Heart right ventricle (tissue), 16 donors: ENCODE measurements at regions not wholly inside any gene's neighbourhood (a gene's known extent, or its start where the extent isn't known, plus 50 kb on each side); places are given as distances from the start of the nearest gene placed in this dataset.

Source experiments
- ATAC-seq, 8 donors: fragments of 200-7000 bp; cut with Tn5 transposase; one replicate each; pipeline ENCODE4 v1.9.1; 2020; ENCODE audit warnings: mild to moderate bottlenecking in 8 of 8, moderate library complexity in 8 of 8, moderate number of reproducible peaks in 1 of 8
- DNase-seq, 2 donors: peaks; one replicate each; pipeline ENCODE4 v3.0.0-alpha.2; 2020
- H3K27ac ChIP-seq, 10 donors: fragments of 200-600 bp; sonication (generic) in 2 of 10; one replicate each; pipeline versions ENCODE4 v1.5.0 to v1.8.0; 2020 to 2022; ENCODE audit warnings: mild to moderate bottlenecking in 3 of 10
- H3K27me3 ChIP-seq, 7 donors: fragments of 200-600 bp; one replicate each; pipeline ENCODE4 v1.8.0; 2021 to 2022; ENCODE audit warnings: mild to moderate bottlenecking in 2 of 7
- H3K36me3 ChIP-seq, 9 donors: fragments of 200-600 bp; sonication (generic) in 1 of 9; one replicate each; pipeline versions ENCODE4 v1.5.0 to v1.8.0; 2020 to 2022; ENCODE audit warnings: mild to moderate bottlenecking in 2 of 9
- H3K4me1 ChIP-seq, 9 donors: fragments of 200-600 bp; sonication (generic) in 1 of 9; one replicate each; pipeline versions ENCODE4 v1.5.0 to v1.8.0; 2020 to 2022; ENCODE audit warnings: mild to moderate bottlenecking in 4 of 9
- H3K4me3 ChIP-seq, 10 donors: fragments of 200-600 bp; sonication (generic) in 2 of 10; one replicate each; pipeline versions ENCODE4 v1.5.0 to v1.8.0; 2020 to 2022; ENCODE audit warnings: mild to moderate bottlenecking in 7 of 10, moderate library complexity in 2 of 10
- H3K9me3 ChIP-seq, 11 donors: fragments of 200-600 bp in 10 of 11; sonication (generic) in 2 of 11; one replicate each; pipeline versions ENCODE4 v1.5.0 to v1.8.0; 2013 to 2022; ENCODE audit warnings: mild to moderate bottlenecking in 2 of 11, control low read depth in 1 of 11, moderate library complexity in 1 of 11
- CTCF ChIP-seq, 9 donors: fragments of 200-600 bp; sonication (generic) in 2 of 9; IDR thresholded peaks; one replicate each; pipeline versions ENCODE4 v1.5.0 to v1.8.0; 2021 to 2022; ENCODE audit warnings: antibody characterized with exemption in 9 of 9, mild to moderate bottlenecking in 5 of 9, moderate library complexity in 1 of 9
- WGBS, 2 donors: extraction: QIAGEN DNeasy Blood & Tissue Kit; methylation state at CpG; one replicate each; pipeline ENCODE4 v1.1.7; 2013; ENCODE audit warnings: inconsistent platforms in 1 of 2; 5-methylcytosine and 5-hydroxymethylcytosine counted together
- intact Hi-C, 10 donors: fragments of 100-400 bp; cut with DNase I; formaldehyde crosslinking; loops; one replicate each; pipeline versions ENCODE4 v1.11.1 to v1.14.2; 2022
- donor health status: Arrhythmogenic right ventricular cardiomyopathy.
- donor health status: ischemic (EF 13 %, LVEDD 7.1; RV severe dilation, severe dysfunction).
- donor health status: healthy with polysubstance abuse.
- donor health status: DM: no; HTN: yes; CAD: no.
- donor health status: DM: no; HTN: no; CAD: no.
- donor health status: ischemic (EF 25% LVEDD 6.9; RV normal size, moderate dysfunction).
- donor health status: ischemic (EF 25% LVEDD 5.7; RV mildly dilated, moderate dysfunction).
- donor health status: healthy.
- donor health status: DM: yes; HTN: yes; CAD: no.
- donor health status: Ischemic cardiomyopathy.
- donor health status: ischemic (EF 35%, LVEDD 5.7; RV mildly dilated, moderate dysfunction).
- donor health status: nonischemic (EF 11% LVEDD 7.7; RV severe dilation, severe dysfunction).
- donor health status: DM: yes; HTN: yes; CAD: no.
- donor health status: PGD.
- donor health status: ischemic (EF 29% LVEDD 5.4; RV normal size, mild dysfunction).
- donor health status: nonischemic (EF 23%, LVEDD 6.1; RV moderate dilation, normal function).

GRCh38 chr2:228268756-228269155, 87.3 kb upstream of the SPHKAP start:
- no peak for TF ChIP-seq CTCF (IDR thresholded peaks at IDR 0.05)
- Histone ChIP-seq H3K36me3 (no peaks in the 10 kb centered on the region), H3K4me1 (no peaks in the 10 kb centered on the region), H3K9me3 (peaks cover 0 to 7% (median 0%) of the 10 kb centered on the region in 11 donors), H3K27me3 (no peaks in the 10 kb centered on the region), H3K27ac (no peak overlapping the region), H3K4me3 (no peak overlapping the region)
- 82 to 89% methylated on average over 1 of the region's 1 CpG for WGBS, 2 donors
- DNase-seq (no peak), ATAC-seq (no peak)
- intact Hi-C loops: no loop called here

GRCh38 chr2:228268301-228268700, 86.8 kb upstream of the SPHKAP start:
- WGBS, 2 donors: 60 to 62% methylated on average over 2 of the region's 2 CpGs
- H3K9me3 ChIP-seq: peaks cover 0 to 7% (median 0%) of the 10 kb centered on the region in 11 donors
- H3K27me3 ChIP-seq: no peaks in the 10 kb centered on the region
- intact Hi-C loops: no loop called here
- no peak for TF ChIP-seq CTCF (IDR thresholded peaks at IDR 0.05)
- no peaks in the 10 kb centered on the region for H3K4me1 ChIP-seq
- H3K36me3 ChIP-seq: no peaks in the 10 kb centered on the region
- DNase-seq (no peak), ATAC-seq (no peak)
- no peak overlapping the region for H3K4me3 ChIP-seq
- H3K27ac ChIP-seq: no peak overlapping the region

DNA sequence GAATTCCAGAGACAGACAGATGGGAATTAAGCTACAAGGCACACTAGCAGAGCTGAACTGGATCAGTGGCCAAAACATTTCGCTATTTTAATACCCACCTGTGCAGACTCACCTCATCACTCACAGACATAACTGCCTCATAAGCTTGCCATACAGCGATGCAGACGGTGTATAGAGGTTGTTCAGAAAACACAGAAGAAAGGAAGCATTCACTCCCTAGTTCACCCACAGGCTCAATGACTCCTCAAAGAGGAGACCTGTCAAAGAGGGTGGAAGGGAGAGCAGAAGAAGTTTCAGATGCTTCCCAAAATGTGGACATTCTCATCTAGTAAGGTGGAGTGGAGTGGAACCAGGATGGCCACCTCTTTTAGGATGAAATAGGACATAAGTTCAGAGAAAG, 81.7 kb upstream of the SPHKAP start:
- no peak for TF ChIP-seq CTCF (IDR thresholded peaks at IDR 0.05)
- DNase-seq (no peak), ATAC-seq (no peak)
- Histone ChIP-seq H3K27ac (no peak overlapping the region), H3K36me3 (no peaks in the 10 kb centered on the region), H3K4me3 (no peak overlapping the region), H3K27me3 (no peaks in the 10 kb centered on the region), H3K9me3 (peaks cover 0 to 7% (median 0%) of the 10 kb centered on the region in 11 donors), H3K4me1 (no peaks in the 10 kb centered on the region)
- intact Hi-C loops: no loop called here
- WGBS, 2 donors: 94 to 96% methylated on average over 3 of the region's 3 CpGs

DNA sequence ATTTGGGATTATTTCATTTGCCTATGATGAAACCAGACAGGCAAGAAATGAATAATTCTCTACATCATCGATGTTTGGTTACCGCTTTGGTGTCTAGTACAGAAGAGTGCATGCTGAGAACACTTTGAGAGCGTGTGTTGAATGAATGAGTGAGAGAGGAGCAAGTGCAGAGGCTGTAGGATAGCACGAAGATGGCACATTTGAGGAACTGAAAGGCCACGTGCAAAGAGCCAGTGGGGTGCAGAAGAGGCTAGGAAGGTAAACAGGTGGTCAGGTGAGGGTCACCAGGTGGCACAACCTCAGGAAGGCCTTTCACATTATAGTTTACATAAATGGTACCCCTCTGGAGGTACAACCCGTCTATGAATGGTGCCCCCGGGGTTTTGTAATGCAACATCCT, 80.1 kb upstream of the SPHKAP start:
- intact Hi-C loops: no loop called here

More for the DNA sequence above, 80.1 kb upstream of the SPHKAP start:
- WGBS, 2 donors: 83 to 86% methylated on average over 7 of the region's 7 CpGs
- DNase-seq (no peak), ATAC-seq (no peak)
- Histone ChIP-seq H3K36me3 (no peaks in the 10 kb centered on the region), H3K9me3 (peaks cover 0 to 7% (median 0%) of the 10 kb centered on the region in 11 donors), H3K4me1 (no peaks in the 10 kb centered on the region), H3K4me3 (no peak overlapping the region), H3K27ac (no peak overlapping the region), H3K27me3 (no peaks in the 10 kb centered on the region)
- TF ChIP-seq CTCF (IDR thresholded peaks at IDR 0.05): no peak
